ENCODE measurements at regions not wholly inside any gene's neighbourhood (a gene's known extent, or its start where the extent isn't known, plus 50 kb on each side); places are given as distances from the start of the nearest gene placed in this dataset.

- TF ChIP-seq EGR1 (IDR thresholded peaks at IDR 0.05; ENCODE audit: low read depth) (no peak), CTCF (IDR thresholded peaks at IDR 0.05 in 2 of 3, conservative IDR thresholded peaks at IDR 0.05 in 1 of 3; ENCODE audit: borderline replicate concordance in 1 of 3, insufficient read depth in 1 of 3, low read depth in 2 of 3, low read length in 2 of 3) (no peak), POLR2A (IDR thresholded peaks at IDR 0.05; ENCODE audit: borderline replicate concordance, extremely low read depth, insufficient read depth, insufficient read length) (no peak), EZH2 (IDR thresholded peaks at IDR 0.05) (no peak), POLR2AphosphoS5 (IDR thresholded peaks at IDR 0.05; ENCODE audit: low read depth, low read length) (no peak), SRF (IDR thresholded peaks at IDR 0.05; ENCODE audit: low read depth) (no peak), ELF1 (IDR thresholded peaks at IDR 0.05; ENCODE audit: borderline replicate concordance, low read depth) (no peak), SP1 (IDR thresholded peaks at IDR 0.05; ENCODE audit: low read depth) (no peak), MAX (IDR thresholded peaks at IDR 0.05) (no peak), REST (IDR thresholded peaks at IDR 0.05; ENCODE audit: low read depth) (no peak)
Observed at GRCh38 chr5:13034061-13034460, 910.4 kb downstream of the DNAH5 start.

Data from HCT116 (cell line).